ENCODE measurements at regions not wholly inside any gene's neighbourhood (a gene's known extent, or its start where the extent isn't known, plus 50 kb on each side); places are given as distances from the start of the nearest gene placed in this dataset.

- FAIRE-seq, result peak; percentile 61
- Histone ChIP-seq H3K27ac (ENCODE audit: control insufficient read depth, insufficient read depth, low read length) (no peak overlapping the region), H3K4me3 (ENCODE audit: control insufficient read depth in 2 of 3, extremely low read depth in 1 of 3, insufficient read depth in 2 of 3, low read depth in 1 of 3, low read length in 3 of 3) (no peak overlapping the region), H2AFZ (ENCODE audit: control insufficient read depth, low read length) (peak overlapping the region; percentile 22), H3K79me2 (ENCODE audit: control insufficient read depth, insufficient read depth, low read length) (no peaks in the 10 kb centered on the region), H4K20me1 (ENCODE audit: control insufficient read depth, extremely low read depth, insufficient read depth, low read length) (no peaks in the 10 kb centered on the region), H3K4me1 (ENCODE audit: control insufficient read depth, extremely low read depth, insufficient read depth, low read length) (peaks cover 10% of the 10 kb centered on the region), H3K9me3 (ENCODE audit: control insufficient read depth, low read depth, low read length) (peaks cover 1% of the 10 kb centered on the region), H3K27me3 (ENCODE audit: control insufficient read depth, extremely low read depth, insufficient read depth, low read length) (no peaks in the 10 kb centered on the region), H3K4me2 (ENCODE audit: control insufficient read depth, extremely low read depth, insufficient read depth, low read depth, low read length) (peak overlapping the region; percentile 45), H3K9me1 (ENCODE audit: control insufficient read depth, extremely low read depth, insufficient read depth, low read length) (no peaks in the 10 kb centered on the region), H3K36me3 (ENCODE audit: control insufficient read depth in 2 of 2, extremely low read depth in 1 of 2, insufficient read depth in 2 of 2, low read length in 2 of 2) (no peaks in the 10 kb centered on the region), H3K9ac (ENCODE audit: control insufficient read depth, extremely low read depth, insufficient read depth, low read length) (no peak overlapping the region)
- no peak for TF ChIP-seq EZH2 (IDR thresholded peaks at IDR 0.05; ENCODE audit: low read length)
- TF ChIP-seq CTCF (optimal IDR thresholded peaks at IDR 0.05 in 1 of 3, IDR thresholded peaks at IDR 0.05 in 1 of 3, conservative IDR thresholded peaks at IDR 0.05 in 1 of 3; ENCODE audit: extremely low read depth in 1 of 3, insufficient read depth in 2 of 3, low read length in 3 of 3), result no peak
- no peak for DNase-seq (ENCODE audit: low read depth, low spot score)
- dilution Hi-C loops (cut with MboI; ENCODE audit: extremely low pct_ligation_motif_present, low sequenced_read_pairs), result no loop called here
Observed at GRCh38 chr5:40093550-40093949, 586.2 kb upstream of the PTGER4 start.

GRCh38 chr5:40089269-40089668 lies 590.4 kb upstream of the PTGER4 start:
- FAIRE-seq (no peak), DNase-seq (ENCODE audit: low read depth, low spot score) (no peak)
- Histone ChIP-seq H3K9me1 (ENCODE audit: control insufficient read depth, extremely low read depth, insufficient read depth, low read length) (no peaks in the 10 kb centered on the region), H4K20me1 (ENCODE audit: control insufficient read depth, extremely low read depth, insufficient read depth, low read length) (no peaks in the 10 kb centered on the region), H3K4me3 (ENCODE audit: control insufficient read depth in 2 of 3, extremely low read depth in 1 of 3, insufficient read depth in 2 of 3, low read depth in 1 of 3, low read length in 3 of 3) (no peak overlapping the region), H3K9ac (ENCODE audit: control insufficient read depth, extremely low read depth, insufficient read depth, low read length) (no peak overlapping the region), H3K9me3 (ENCODE audit: control insufficient read depth, low read depth, low read length) (peaks cover 1% of the 10 kb centered on the region), H3K79me2 (ENCODE audit: control insufficient read depth, insufficient read depth, low read length) (no peaks in the 10 kb centered on the region), H3K27ac (ENCODE audit: control insufficient read depth, insufficient read depth, low read length) (no peak overlapping the region), H3K4me2 (ENCODE audit: control insufficient read depth, extremely low read depth, insufficient read depth, low read depth, low read length) (no peak overlapping the region), H3K27me3 (ENCODE audit: control insufficient read depth, extremely low read depth, insufficient read depth, low read length) (no peaks in the 10 kb centered on the region), H2AFZ (ENCODE audit: control insufficient read depth, low read length) (no peak overlapping the region), H3K36me3 (ENCODE audit: control insufficient read depth in 2 of 2, extremely low read depth in 1 of 2, insufficient read depth in 2 of 2, low read length in 2 of 2) (no peaks in the 10 kb centered on the region), H3K4me1 (ENCODE audit: control insufficient read depth, extremely low read depth, insufficient read depth, low read length) (peaks cover 10% of the 10 kb centered on the region)
- dilution Hi-C loops (cut with MboI; ENCODE audit: extremely low pct_ligation_motif_present, low sequenced_read_pairs), result no loop called here
- no peak for TF ChIP-seq CTCF (optimal IDR thresholded peaks at IDR 0.05 in 1 of 3, IDR thresholded peaks at IDR 0.05 in 1 of 3, conservative IDR thresholded peaks at IDR 0.05 in 1 of 3; ENCODE audit: extremely low read depth in 1 of 3, insufficient read depth in 2 of 3, low read length in 3 of 3)
